Choroid plexus epithelial cell (primary cell): ENCODE measurements at regions not wholly inside any gene's neighbourhood (a gene's known extent, or its start where the extent isn't known, plus 50 kb on each side); places are given as distances from the start of the nearest gene placed in this dataset.

ENCODE experiments used
- DNase-seq: peaks from one replicate; pipeline ENCODE4 v3.0.0-alpha.2; 2010; ENCODE audit warnings: low read depth
- H3K4me3 ChIP-seq: 2 replicates; pipeline ENCODE4 v1.5.1; 2011; ENCODE audit warnings: low read depth, mild to moderate bottlenecking, control low read depth, low read length, moderate library complexity
- CTCF ChIP-seq: conservative IDR thresholded peaks from 2 replicates; pipeline ENCODE4 v1.5.1; 2011; ENCODE audit warnings: low read depth, mild to moderate bottlenecking, control low read depth, inconsistent platforms, low read length, moderate library complexity

- H3K4me3 ChIP-seq: no peak overlapping the region
- no peak for DNase-seq
- no peak for TF ChIP-seq CTCF
These were observed 69.5 kb downstream of the LLPH start for GRCh38 chr12:66061076-66061475.

- no peak overlapping the region for H3K4me3 ChIP-seq
- no peak for TF ChIP-seq CTCF
- DNase-seq: no peak
These were observed 70.2 kb downstream of the LLPH start for GRCh38 chr12:66060163-66060907.

- no peak for TF ChIP-seq CTCF
- H3K4me3 ChIP-seq: no peak overlapping the region
- no peak for DNase-seq
These were observed 70.9 kb downstream of the LLPH start for GRCh38 chr12:66059666-66060065.

GRCh38 chr12:66058554-66058953, 72.0 kb downstream of the LLPH start:
- no peak for DNase-seq
- TF ChIP-seq CTCF: no peak
- H3K4me3 ChIP-seq: no peak overlapping the region

- no peak for DNase-seq
- TF ChIP-seq CTCF: no peak
- no peak overlapping the region for H3K4me3 ChIP-seq
These were observed 74.7 kb downstream of the LLPH start for GRCh38 chr12:66055837-66056319.

GRCh38 chr12:66052988-66053615, 77.4 kb downstream of the LLPH start:
- H3K4me3 ChIP-seq: no peak overlapping the region
- no peak for TF ChIP-seq CTCF
- DNase-seq: no peak

GRCh38 chr12:66051361-66051760, 79.2 kb downstream of the LLPH start:
- H3K4me3 ChIP-seq: no peak overlapping the region
- TF ChIP-seq CTCF: no peak
- DNase-seq: no peak
